GM19397 (cell line): ENCODE measurements at regions not wholly inside any gene's neighbourhood (a gene's known extent, or its start where the extent isn't known, plus 50 kb on each side); places are given as distances from the start of the nearest gene placed in this dataset.

Source experiments
- ATAC-seq: cut with Tn5 transposase; IDR thresholded peaks from one replicate; pipeline ENCODE4 v1.9.1; 2021; ENCODE audit warnings: mild to moderate bottlenecking, moderate library complexity; ENCODE audit not compliant: unreplicated experiment

DNA sequence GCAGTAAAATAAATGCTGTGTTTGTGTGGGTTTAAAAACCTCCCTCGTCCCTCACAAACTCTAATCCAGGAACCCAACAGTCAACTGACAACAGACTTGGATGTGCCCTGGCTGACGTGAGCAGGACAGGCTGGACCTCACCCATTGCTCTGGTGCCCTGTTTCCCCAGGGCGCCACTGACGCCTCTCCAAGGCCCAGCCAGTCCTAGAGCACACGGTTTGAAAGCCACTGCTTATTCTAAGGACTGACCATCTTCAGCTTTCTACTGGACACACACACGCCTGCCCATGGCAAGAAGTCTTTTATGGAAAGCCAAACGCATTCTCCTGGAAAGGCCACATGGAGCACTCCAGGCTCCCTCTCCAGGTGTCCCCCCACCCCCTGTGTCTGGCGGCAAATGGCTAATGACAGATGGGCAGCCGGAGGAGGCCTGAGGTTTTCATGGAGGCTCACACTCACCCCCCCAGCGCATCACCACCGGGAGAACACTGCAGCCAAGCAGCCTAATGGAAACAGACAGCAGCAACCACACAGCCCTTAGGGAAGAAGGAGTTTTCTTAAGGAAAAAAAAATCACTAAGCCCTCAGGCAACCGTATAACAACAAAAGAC lies 319.2 kb downstream of the SOX9 start:
- ATAC-seq, result no peak

DNA sequence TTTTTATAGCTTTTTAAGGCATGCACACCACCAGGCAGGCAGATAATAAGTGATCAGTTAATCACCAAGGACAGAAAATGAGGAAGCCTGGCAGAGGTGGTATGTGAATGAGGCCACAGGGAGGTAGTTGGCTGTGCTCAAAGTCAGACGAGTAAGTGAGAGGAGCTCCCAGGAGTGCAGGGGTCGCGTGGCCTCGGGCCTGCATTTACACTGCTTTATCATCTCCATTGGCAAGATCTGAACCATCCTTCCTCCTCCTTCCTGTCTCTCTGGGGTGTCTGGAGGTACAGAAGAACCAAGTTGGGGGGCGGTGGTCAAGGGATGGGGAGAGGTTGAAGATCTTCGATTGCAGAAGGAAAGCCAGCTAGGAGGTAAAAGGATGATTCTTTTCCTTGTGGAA lies 320.1 kb downstream of the SOX9 start:
- ATAC-seq, result no peak

DNA sequence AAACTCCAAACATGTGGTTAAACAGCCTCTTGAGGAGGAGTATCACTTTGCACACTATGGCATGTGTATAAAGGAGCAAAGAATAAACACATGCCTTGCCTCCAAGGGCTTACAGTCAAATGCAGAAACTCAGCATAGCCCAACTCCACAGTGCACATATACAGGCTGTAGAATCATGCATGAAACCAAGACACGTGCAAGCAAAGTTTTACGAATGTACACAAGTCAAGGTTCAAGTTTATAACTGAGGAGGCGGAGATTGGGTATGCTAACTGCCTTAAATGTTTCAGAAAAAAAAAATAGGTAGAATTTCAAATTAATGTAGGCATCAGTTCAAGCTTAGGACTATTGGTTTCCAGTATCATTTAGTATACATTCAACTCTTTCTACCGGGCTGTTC lies 321.1 kb downstream of the SOX9 start:
- ATAC-seq, result no peak

DNA sequence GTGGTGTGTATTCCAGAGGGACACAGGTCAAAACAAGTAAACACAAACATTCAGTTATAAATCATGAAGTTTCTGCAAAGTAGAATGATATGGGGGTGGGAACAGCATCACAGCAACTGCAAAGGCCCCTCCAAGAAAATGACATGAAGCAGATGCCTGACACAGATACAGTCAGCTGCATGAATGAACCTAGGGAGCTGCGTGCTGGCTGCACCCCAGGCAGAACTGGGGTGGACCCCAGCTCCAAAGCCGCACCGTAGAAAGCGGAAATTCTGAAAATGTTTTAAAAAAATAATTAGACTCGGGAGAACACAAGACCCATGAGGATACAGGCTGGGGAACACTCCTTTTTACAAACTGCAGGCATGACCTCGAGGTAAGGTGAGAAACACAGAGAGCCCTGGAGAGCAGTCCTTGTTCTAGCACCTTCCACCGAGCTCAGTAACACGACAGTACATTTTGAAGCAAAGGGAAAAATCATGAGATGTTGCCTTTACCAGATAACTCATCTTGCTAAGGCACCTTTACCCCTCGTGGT lies 323.8 kb downstream of the SOX9 start:
- ATAC-seq, result no peak

DNA sequence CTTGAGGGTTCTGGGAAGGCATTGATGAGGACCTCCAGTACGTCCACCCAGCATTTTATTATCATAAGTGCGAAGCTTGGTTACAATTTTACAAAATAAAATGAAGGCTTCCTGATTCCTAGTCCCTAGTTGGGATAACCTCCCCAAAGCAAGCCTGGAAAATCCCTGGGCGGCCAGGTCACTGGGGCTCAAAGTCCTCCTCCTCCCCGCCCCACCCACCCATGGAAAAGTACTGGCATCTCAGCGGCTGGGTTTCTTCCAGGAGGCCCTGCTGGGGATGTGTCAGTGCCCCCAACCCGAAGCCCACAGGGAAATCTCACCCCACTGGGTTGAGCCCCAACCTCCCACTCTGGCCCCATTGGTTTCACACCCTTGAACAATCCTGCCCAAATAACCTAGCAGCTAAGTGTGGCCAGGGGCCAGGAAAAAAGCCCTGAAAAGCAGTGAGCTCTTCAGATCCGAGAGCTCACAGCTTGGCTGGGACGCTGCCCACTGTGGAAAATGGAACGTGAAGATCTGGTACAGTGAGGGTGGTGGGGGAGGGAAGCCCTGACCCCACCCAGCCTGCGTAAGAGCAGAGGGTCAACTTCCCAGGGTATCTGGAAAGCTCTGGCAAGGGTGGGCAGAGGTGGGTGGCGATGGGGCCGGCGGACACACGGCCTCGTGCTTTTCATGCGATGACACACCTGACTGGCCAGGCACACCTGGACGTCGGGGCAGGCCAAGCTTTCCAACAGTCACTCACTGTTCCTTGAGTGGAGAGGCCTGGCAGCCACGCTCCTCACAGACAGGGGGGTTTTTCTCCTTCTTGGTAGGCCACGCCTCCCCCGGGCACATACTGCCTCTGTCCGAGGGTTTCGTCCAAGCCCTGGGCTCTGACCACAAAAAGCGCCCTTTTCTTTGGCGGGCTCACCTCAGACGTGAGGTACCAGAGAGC lies 324.5 kb downstream of the SOX9 start:
- no peak for ATAC-seq

DNA sequence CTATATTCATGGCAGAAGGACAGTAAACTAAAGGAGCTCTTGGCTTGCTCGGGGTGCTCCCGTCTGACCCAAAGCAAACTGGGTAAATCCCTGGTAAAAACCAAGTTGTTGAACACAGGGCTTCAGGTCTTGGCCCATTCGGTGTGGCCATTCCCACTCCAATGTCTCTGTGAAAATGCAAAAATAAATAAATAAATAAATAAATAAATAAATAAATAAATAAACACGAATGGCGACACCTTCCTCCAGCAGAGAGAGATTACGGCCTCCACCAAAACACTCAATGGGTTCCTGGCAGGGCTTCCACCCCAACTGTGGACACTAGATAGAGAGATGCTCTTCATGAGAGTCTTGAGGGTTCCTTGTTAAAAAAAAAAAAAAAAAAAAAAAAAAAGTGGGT lies 325.3 kb downstream of the SOX9 start:
- ATAC-seq, result no peak

DNA sequence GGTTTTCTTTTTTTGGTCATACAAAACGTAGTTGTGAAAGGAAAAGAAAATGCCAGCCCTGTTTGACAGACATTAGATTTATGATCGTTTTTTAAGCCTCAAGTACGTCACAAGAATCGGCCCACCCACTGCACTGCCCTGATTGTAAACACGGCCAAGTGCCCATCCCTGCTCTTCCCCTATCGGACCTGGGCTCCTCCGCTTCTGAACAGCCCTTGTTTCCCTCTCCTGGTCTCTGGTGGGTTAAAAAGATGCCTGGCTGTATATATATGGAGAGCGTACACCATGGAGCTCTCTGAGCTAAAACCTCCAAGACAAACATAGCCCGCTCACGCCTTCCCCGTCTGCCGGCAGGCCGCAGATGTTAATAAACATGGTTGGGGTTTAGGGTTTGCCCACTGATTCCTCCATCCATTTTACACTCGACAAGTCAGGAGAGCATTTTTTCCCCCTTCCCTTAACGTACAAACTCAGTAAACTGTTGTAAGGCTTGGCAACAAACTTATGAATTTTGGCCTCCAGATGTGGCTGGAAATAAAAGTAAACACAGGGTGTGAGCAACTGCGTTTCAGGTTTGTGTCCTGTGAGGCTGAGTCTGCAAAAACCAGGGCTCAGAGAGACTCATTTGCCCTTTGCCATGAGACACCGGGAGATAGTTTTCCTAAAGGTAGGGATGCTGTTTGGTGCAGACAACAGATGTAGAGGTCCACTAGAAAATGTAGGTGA lies 325.9 kb downstream of the SOX9 start:
- no peak for ATAC-seq

DNA sequence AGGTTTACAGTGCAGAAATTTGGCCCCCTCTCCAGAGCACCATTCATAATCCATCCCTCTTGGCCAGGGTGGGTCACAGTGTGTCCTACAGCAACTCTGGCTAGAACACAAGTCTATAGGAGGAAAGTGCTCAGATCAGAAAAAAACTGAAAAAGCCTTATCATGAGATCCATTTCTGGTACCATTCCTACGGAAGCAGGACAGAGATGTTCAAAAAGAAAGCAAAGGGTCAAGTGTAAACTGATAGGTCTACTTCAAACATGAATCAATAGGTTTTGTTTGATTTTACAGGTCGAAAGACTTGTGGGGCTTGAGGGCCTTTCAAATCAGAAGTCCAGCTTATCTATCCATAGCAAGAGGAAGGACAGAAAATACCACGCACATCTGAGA lies 326.4 kb downstream of the SOX9 start:
- ATAC-seq, result no peak

DNA sequence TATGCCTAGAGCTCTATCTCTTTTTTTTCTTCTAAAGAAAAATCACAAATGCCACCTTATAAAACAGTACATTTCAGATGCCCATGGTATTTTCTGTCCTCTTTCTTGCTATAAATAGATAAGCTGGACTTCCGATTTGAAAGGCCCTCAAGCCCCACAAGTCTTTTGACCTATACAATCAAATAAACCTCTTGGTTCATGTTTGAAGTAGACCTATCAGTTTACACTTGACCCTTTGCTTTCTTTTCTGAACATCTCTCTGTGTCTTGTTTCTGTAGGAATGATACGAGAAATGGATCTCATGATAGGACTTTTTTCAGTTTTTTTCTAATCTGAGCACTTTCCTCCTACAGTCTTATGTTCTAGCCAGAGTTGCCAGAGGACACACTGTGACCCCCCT lies 327.2 kb downstream of the SOX9 start:
- no peak for ATAC-seq

DNA sequence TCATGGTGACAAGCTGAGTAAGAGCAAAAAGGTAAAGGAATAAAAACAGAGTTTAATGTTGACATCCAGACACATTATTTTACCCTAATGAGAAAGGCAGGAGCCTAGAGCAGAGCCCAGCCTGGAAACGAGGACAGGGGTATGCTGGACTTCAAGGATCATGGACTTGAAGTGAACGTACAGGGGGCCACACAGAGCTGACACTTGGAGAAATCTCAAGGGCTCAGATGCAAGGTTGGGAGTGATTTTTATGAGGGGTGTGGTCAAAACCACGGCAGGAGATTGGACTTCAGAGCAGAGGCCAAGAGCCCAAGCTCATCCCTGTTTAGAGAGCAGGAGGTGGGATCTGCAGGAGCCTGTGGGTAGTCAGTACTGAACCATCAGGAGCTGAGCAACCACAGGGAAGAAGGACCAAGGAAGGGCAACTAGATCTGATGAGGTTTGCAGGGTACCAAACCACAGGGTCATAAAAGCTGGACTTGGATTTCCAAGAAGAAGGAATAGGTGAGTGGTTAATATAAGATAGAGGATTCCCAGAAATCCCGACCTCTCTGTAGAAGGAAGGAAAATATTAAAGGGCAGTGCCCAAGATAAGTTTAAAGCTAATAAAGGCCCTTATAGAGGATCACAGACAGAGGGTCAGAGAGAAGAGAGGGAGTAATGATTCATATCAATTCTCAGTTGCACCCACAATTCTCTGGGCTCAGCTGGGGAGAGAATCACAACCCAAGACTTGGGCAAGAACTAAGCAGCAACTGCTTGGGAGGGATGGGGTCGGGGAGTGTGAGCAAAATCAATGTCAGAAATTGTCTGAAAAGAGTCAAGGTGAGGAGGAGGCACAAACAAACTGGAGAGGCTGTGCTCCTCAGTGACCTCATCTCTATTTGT lies 331.7 kb downstream of the SOX9 start:
- ATAC-seq, result no peak

DNA sequence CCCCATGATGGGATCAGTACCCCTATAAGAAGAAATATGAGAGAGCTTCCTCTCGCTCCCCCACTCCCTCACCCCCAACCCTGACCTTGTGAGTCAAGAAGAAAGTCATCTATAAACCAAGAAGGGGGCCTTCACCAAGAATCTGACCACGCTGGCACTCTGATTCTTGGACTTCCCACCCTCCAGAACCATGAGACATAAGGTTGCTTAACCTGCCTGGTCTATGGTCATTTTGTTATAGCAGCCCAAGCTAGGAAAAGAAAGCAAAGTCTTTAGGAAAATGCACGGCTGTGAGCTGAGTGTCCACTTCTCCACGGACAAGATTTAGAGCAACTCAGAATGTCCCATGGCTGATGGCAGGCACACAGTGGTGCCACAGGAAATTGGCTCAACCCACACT lies 333.5 kb downstream of the SOX9 start:
- ATAC-seq, result no peak

DNA sequence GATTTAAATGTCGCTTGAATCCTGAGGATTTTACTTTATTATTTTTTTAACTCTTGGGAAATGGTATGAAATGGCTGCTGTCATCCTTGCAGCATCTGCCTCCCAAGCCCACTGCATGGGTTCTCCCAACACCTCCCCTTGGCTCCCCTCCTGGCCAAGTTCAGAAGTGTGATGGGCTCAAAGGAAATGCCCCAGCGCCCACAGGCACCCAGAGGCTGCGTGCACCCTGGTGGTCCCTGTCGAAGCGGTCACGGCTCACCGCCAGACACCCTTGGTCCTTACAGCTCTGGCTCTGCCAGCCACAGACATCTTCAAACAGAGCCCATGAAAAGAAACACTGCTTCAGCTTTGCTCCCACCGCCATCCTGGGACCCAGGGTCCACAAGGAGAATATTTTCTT lies 334.7 kb downstream of the SOX9 start:
- ATAC-seq, result no peak

DNA sequence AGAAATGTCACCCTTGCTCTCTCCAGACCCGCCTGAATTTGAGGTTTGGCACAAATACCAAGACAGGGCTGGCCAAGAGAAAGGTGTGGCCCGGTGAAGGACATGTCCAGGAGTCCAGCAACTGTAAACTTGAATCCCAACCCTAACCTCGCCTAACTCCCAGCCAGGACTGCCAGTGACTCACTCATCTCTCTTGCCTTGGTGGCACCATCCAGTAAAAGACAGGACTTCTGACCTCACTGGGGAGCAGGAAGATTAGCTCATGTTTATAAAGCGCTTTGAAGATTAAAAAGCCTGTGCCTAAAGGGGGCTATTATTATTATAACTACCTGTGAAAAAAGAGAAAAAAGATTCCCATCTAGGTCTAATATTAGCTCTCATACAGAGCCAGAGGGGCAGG lies 335.3 kb downstream of the SOX9 start:
- ATAC-seq, result no peak

DNA sequence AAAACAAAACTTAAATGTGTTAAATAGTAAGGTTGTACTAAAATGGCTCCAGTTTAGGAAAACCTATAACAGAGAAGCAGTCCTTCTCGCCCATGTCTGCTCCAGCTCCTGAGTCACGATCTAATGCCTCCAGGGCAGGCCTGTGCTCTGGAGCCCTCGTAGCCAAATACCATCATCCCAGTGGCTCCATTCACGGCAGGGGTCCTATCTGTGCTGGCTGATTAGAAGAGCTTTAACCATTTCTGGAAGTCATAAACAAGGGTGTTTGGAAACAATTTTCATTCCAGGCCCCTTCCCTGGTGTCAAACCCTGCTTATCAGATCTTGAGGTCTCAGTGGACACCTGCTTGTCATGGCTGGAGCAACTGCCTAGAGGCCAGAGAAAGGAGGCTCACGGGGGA lies 336.9 kb downstream of the SOX9 start:
- ATAC-seq, result no peak

DNA sequence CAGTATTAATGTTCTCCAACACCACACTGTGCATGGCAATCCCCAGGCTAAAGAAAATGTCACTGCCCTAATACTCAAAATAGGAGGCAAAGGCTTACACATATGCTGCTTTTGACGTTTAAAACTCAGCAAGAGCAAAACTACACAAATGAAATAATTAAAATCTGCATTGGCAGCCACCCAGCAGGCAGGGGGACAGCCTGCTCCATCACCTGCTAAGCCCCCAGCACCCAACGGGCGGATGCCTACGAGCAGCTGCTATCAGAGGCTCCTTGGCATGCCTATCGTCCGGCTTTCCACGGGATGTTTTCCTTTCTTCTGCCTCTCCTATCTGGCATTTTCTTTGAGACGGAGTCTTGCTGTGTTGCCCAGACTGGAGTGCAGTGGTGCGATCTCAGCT lies 337.5 kb downstream of the SOX9 start:
- no peak for ATAC-seq

DNA sequence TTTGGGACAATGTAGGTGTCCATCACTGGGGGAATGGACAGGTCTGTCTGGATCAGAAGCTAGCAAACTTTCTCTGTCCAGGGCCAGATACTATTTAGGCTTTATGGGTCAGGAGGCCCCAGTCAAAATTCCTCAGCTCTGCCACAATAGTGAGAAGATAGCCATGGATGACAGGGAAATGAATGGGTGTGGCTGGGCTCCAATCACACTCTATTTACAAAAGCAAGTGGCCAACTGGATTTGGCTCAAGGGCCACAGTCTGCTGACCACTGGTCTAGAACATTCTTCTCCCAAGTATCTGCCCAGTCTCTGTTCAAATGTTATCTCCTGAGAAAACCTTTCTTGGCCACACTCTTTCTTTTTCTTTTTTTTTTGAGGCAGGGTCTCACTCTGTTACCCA lies 339.9 kb downstream of the SOX9 start:
- no peak for ATAC-seq

DNA sequence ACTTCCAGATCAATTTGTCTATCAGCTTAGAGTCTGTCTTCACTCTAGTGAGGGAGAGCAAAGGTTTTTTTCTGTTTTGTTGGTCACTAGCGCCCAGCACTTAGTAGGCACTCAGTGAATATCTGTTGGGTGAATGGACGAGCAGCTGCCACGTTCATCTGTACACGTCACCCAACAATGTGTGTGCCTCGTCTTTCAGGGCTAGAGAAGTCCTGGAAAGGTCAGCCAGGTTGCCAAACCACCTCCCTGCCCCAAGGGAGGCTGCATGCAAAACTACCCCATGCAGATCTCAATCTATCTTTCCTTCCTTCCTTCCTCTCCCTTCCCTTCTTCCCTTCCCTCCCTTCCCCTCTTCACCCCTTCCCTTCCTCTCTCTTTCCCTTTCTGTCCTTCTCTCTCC lies 340.9 kb downstream of the SOX9 start:
- ATAC-seq, result no peak

DNA sequence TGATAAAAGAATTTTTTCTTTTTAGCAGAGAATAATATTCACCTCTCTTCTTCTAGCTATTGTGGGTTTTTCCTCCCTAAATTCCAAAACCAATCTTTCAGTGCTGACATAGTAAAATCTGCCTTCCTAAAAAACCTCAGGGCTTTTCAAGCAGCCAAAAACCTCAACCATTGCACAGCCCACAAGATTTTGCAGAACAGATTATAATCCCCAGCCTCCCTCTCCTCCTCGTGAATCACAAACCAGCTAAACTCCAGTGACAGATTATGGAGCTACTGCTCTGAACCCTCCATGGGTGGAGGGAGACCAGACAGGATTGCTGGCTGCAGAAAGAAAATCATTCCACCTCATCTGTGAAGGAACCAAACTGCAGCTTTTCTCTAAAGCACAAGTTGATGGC lies 341.6 kb downstream of the SOX9 start:
- ATAC-seq, result no peak

DNA sequence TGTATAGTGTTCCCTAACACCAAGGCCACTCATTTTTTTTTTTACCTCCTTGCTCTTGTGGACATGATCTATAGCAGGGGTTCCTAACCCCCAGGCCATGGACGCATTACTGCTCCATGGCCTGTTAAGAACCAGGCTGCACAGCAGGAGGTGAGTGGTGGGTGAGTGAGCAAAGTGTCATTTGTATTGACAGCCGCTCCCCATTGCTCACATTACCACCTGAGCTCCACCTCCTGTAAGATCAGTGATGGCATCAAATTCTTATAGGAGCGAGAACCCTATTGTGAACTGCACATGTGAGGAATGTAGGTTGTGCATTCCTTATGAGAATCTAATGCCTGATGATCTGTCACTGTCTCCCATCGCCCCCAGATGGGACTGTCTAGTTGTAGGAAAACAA lies 342.0 kb downstream of the SOX9 start:
- ATAC-seq, result no peak

DNA sequence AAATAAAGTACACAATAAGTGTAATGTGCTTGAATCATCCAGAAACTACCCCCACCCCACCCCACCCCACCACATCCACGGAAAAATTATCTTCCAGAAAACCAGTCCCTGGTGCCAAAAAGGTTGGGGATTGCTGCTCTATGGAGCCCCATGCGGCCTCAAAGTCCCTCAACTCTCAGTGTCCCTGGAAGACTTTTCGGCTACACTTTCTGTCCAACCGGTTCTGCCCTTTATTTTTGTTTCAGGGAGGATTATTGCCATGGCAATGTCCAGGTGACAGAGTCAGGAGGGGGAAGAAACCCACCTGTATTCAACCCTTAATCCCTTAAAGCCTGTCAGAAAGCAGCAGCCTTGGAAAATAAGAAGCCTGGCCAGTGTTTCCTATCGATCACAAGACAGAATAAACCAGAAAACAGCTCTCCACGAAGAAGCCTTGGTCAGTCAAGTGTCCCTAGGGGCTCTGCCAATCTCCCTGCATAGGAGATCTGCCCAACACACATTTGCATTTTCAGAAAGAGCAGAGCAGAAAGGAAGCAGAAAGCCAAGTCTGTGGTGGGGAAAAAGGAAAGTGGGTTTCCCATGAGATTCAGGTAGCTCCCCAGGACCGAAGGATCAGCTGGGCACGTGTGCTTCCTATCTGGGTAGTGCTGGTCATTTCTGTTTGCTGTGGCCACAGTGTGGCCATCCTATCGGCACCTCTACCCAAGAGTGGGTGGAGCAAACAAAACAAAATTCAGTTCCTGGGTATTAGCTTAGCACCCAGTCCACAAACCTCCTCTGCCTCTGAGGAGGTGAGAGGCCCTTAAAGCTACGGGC lies 342.7 kb downstream of the SOX9 start:
- peak; percentile 40 for ATAC-seq
